ENCODE measurements at regions not wholly inside any gene's neighbourhood (a gene's known extent, or its start where the extent isn't known, plus 50 kb on each side); places are given as distances from the start of the nearest gene placed in this dataset.

- no peak for DNase-seq (ENCODE audit: low read depth, low spot score)
- H3K4me3 ChIP-seq (ENCODE audit: low read depth, low read length), result no peak overlapping the region
- ChIA-PET POLR2A (no interaction called here), CTCF (no interaction called here)
- TF ChIP-seq CTCF (IDR thresholded peaks at IDR 0.05; ENCODE audit: insufficient read depth, low read length, missing control alignments), result no peak
These were observed 168.7 kb downstream of the C5orf15 start for GRCh38 chr5:133799571-133800237.

GRCh38 chr5:133797167-133797566, 171.3 kb downstream of the C5orf15 start:
- ChIA-PET CTCF (no interaction called here), POLR2A (no interaction called here)
- TF ChIP-seq CTCF (IDR thresholded peaks at IDR 0.05; ENCODE audit: insufficient read depth, low read length, missing control alignments), result no peak
- no peak for DNase-seq (ENCODE audit: low read depth, low spot score)
- H3K4me3 ChIP-seq (ENCODE audit: low read depth, low read length), result no peak overlapping the region

GRCh38 chr5:133796186-133796585, 172.2 kb downstream of the C5orf15 start:
- no peak for TF ChIP-seq CTCF (IDR thresholded peaks at IDR 0.05; ENCODE audit: insufficient read depth, low read length, missing control alignments)
- ChIA-PET CTCF (no interaction called here), POLR2A (no interaction called here)
- no peak for DNase-seq (ENCODE audit: low read depth, low spot score)
- H3K4me3 ChIP-seq (ENCODE audit: low read depth, low read length), result no peak overlapping the region

- TF ChIP-seq CTCF (IDR thresholded peaks at IDR 0.05; ENCODE audit: insufficient read depth, low read length, missing control alignments), result no peak
- DNase-seq (ENCODE audit: low read depth, low spot score), result no peak
- CTCF ChIA-PET, result no interaction called here
- POLR2A ChIA-PET, result no interaction called here
- H3K4me3 ChIP-seq (ENCODE audit: low read depth, low read length), result no peak overlapping the region
These were observed 173.5 kb downstream of the C5orf15 start for GRCh38 chr5:133794771-133795415.

- CTCF ChIA-PET, result no interaction called here
- H3K4me3 ChIP-seq (ENCODE audit: low read depth, low read length), result no peak overlapping the region
- POLR2A ChIA-PET, result no interaction called here
- DNase-seq (ENCODE audit: low read depth, low spot score), result no peak
- no peak for TF ChIP-seq CTCF (IDR thresholded peaks at IDR 0.05; ENCODE audit: insufficient read depth, low read length, missing control alignments)
These were observed 174.5 kb downstream of the C5orf15 start for GRCh38 chr5:133793756-133794465.

- no peak overlapping the region for H3K4me3 ChIP-seq (ENCODE audit: low read depth, low read length)
- ChIA-PET POLR2A (no interaction called here), CTCF (no interaction called here)
- no peak for DNase-seq (ENCODE audit: low read depth, low spot score)
- no peak for TF ChIP-seq CTCF (IDR thresholded peaks at IDR 0.05; ENCODE audit: insufficient read depth, low read length, missing control alignments)
These were observed 175.8 kb downstream of the C5orf15 start for GRCh38 chr5:133792655-133793054.
